GM20431 (cell line): ENCODE measurements at regions not wholly inside any gene's neighbourhood (a gene's known extent, or its start where the extent isn't known, plus 50 kb on each side); places are given as distances from the start of the nearest gene placed in this dataset.

ENCODE experiments used
- in situ Hi-C: fragments of 300-500 bp; cut with MseI, MboI; formaldehyde crosslinking; loops from one replicate; pipeline ENCODE4 v1.15.0; 2020; ENCODE audit warnings: low sequenced_read_pairs; ENCODE audit not compliant: unreplicated experiment

GRCh38 chr6:88276331-88276730 lies 110.2 kb upstream of the CNR1 start:
- in situ Hi-C loops, result no loop called here

GRCh38 chr6:88268508-88268907 lies 102.4 kb upstream of the CNR1 start:
- in situ Hi-C loops, result no loop called here

- in situ Hi-C loops, result no loop called here
Measured at GRCh38 chr6:88266126-88266525, 100.0 kb upstream of the CNR1 start.

- in situ Hi-C loops, result no loop called here
Measured at GRCh38 chr6:88263591-88263990, 97.4 kb upstream of the CNR1 start.

- in situ Hi-C loops, result no loop called here
Measured at GRCh38 chr6:88262332-88262731, 96.2 kb upstream of the CNR1 start.

GRCh38 chr6:88251301-88251700 lies 85.2 kb upstream of the CNR1 start:
- in situ Hi-C loops, result no loop called here

- in situ Hi-C loops, result no loop called here
Measured at GRCh38 chr6:88248709-88249321, 82.7 kb upstream of the CNR1 start.

- in situ Hi-C loops, result no loop called here
Measured at GRCh38 chr6:88246654-88247053, 80.5 kb upstream of the CNR1 start.

- in situ Hi-C loops, result no loop called here
Measured at GRCh38 chr6:88244721-88245120, 78.6 kb upstream of the CNR1 start.

GRCh38 chr6:88238901-88239300 lies 72.8 kb upstream of the CNR1 start:
- in situ Hi-C loops, result no loop called here

GRCh38 chr6:88238065-88238464 lies 71.9 kb upstream of the CNR1 start:
- in situ Hi-C loops, result no loop called here

GRCh38 chr6:88236612-88237360 lies 70.6 kb upstream of the CNR1 start:
- in situ Hi-C loops, result no loop called here

GRCh38 chr6:88232753-88233152 lies 66.6 kb upstream of the CNR1 start:
- in situ Hi-C loops, result no loop called here

GRCh38 chr6:88223298-88223697 lies 57.2 kb upstream of the CNR1 start:
- in situ Hi-C loops, result no loop called here

- in situ Hi-C loops, result no loop called here
Measured at GRCh38 chr6:88220493-88220892, 54.3 kb upstream of the CNR1 start.

GRCh38 chr6:88216182-88216581 lies 50.0 kb upstream of the CNR1 start:
- in situ Hi-C loops, result no loop called here
